Gastrocnemius medialis (tissue), 4 donors: ENCODE measurements at regions not wholly inside any gene's neighbourhood (a gene's known extent, or its start where the extent isn't known, plus 50 kb on each side); places are given as distances from the start of the nearest gene placed in this dataset.

Experiments
- ATAC-seq, 2 donors: fragments of 150-250 bp; one replicate each; pipeline ENCODE4 v1.9.1; 2016
- DNase-seq, 2 donors: peaks; one replicate each; pipeline ENCODE4 v3.0.0-alpha.2; 2019
- H3K27ac ChIP-seq, 4 donors: fragments of 200-600 bp; sonication (generic); 1 replicate in 1 of 4; 2 replicates in 3 of 4; pipeline ENCODE4 v1.5.1; 2016 to 2018; ENCODE audit warnings: mild to moderate bottlenecking in 2 of 4, moderate library complexity in 1 of 4
- H3K27me3 ChIP-seq, 3 donors: fragments of 200-600 bp; sonication (generic) in 2 of 3; 1 replicate in 1 of 3; 2 replicates in 2 of 3; pipeline versions ENCODE4 v1.5.1 to v1.6.0; 2016 to 2019; ENCODE audit warnings: mild to moderate bottlenecking in 1 of 3, moderate library complexity in 1 of 3
- H3K36me3 ChIP-seq, 2 donors: fragments of 200-600 bp; sonication (generic) in 1 of 2; one replicate each; pipeline ENCODE4 v1.5.1; 2017 to 2018
- H3K4me1 ChIP-seq, 2 donors: fragments of 200-600 bp; sonication (generic) in 1 of 2; one replicate each; pipeline ENCODE4 v1.5.1; 2016 to 2017; ENCODE audit warnings: mild to moderate bottlenecking in 2 of 2
- H3K4me3 ChIP-seq, 4 donors: fragments of 200-600 bp; sonication (generic) in 3 of 4; 1 replicate in 1 of 4; 2 replicates in 3 of 4; pipeline ENCODE4 v1.5.1; 2016 to 2019; ENCODE audit warnings: mild to moderate bottlenecking in 2 of 4
- H3K9me3 ChIP-seq, 3 donors: fragments of 200-600 bp; sonication (generic) in 2 of 3; 1 replicate in 1 of 3; 2 replicates in 2 of 3; pipeline ENCODE4 v1.5.1; 2016 to 2019
- POLR2A ChIP-seq, 2 donors: fragments of 450-650 bp; IDR thresholded peaks; one replicate each; pipeline ENCODE4 v1.6.1; 2017; ENCODE audit warnings: antibody characterized with exemption in 2 of 2, mild to moderate bottlenecking in 2 of 2, moderate library complexity in 2 of 2
- in situ Hi-C, 4 donors: fragments of 200-750 bp; cut with MboI; loops; one replicate each; pipeline versions ENCODE4 v1.15.0 to v1.8.0; 2017; ENCODE audit warnings: low sequenced_read_pairs in 4 of 4
- intact Hi-C: fragments of 100-400 bp; cut with DNase I; formaldehyde crosslinking; loops from one replicate; pipeline ENCODE4 v1.15.1; 2023; ENCODE audit warnings: low total_unique reads
- TF ChIP-seq, protein P1 (sequence below), 5 experiments: fragments of 450-650 bp in 3 of 5; fragments of 200-600 bp in 2 of 5; sonication (generic) in 2 of 5; IDR thresholded peaks in 4 of 5; conservative IDR thresholded peaks in 1 of 5; 1 replicate in 4 of 5; 2 replicates in 1 of 5; pipeline ENCODE4 v1.5.1; 2016 to 2019; ENCODE audit warnings: antibody characterized with exemption in 5 of 5, mild to moderate bottlenecking in 3 of 5, moderate library complexity in 3 of 5

GRCh38 chr7:115782696-115783490, 247.7 kb downstream of the TFEC start:
- Histone ChIP-seq H3K36me3 (no peaks in the 10 kb centered on the region), H3K27me3 (no peaks in the 10 kb centered on the region), H3K4me1 (no peaks in the 10 kb centered on the region), H3K4me3 (no peak overlapping the region), H3K27ac (no peak overlapping the region), H3K9me3 (no peaks in the 10 kb centered on the region)
- TF ChIP-seq POLR2A (IDR thresholded peaks at IDR 0.05) = no peak
- TF ChIP-seq, protein P1, sequence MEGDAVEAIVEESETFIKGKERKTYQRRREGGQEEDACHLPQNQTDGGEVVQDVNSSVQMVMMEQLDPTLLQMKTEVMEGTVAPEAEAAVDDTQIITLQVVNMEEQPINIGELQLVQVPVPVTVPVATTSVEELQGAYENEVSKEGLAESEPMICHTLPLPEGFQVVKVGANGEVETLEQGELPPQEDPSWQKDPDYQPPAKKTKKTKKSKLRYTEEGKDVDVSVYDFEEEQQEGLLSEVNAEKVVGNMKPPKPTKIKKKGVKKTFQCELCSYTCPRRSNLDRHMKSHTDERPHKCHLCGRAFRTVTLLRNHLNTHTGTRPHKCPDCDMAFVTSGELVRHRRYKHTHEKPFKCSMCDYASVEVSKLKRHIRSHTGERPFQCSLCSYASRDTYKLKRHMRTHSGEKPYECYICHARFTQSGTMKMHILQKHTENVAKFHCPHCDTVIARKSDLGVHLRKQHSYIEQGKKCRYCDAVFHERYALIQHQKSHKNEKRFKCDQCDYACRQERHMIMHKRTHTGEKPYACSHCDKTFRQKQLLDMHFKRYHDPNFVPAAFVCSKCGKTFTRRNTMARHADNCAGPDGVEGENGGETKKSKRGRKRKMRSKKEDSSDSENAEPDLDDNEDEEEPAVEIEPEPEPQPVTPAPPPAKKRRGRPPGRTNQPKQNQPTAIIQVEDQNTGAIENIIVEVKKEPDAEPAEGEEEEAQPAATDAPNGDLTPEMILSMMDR (IDR thresholded peaks at IDR 0.05 in 4 of 5, conservative IDR thresholded peaks at IDR 0.05 in 1 of 5) = no peak
- DNase-seq (no peak), ATAC-seq (no peak)
- in situ Hi-C loops (no loop called here), intact Hi-C loops (no loop called here)

DNA sequence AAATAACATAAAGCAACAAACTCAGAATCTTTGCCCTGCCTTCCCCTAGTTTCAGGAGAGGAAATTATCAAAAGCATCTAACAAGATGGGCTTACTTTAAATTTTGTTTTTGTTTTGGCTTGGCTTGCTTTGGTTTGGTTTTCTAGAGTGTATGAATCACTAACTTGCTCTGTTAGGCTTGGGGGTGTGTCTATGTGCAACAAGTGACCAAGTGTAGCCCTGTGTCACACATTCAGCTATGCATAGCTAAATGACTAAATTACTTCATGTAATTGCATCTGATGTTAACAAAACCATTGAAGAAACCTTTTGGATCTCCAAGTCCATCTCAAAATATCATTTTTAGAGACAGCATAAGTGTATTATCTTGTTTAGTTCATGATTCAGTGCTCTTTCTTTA, 251.0 kb downstream of the TFEC start:
- H3K27ac ChIP-seq = no peak overlapping the region
- ATAC-seq (no peak), DNase-seq (no peak)
- no peak for TF ChIP-seq POLR2A (IDR thresholded peaks at IDR 0.05)
- no peak overlapping the region for H3K4me3 ChIP-seq
- no peaks in the 10 kb centered on the region for H3K27me3 ChIP-seq
- H3K4me1 ChIP-seq = no peaks in the 10 kb centered on the region
- intact Hi-C loops (no loop called here), in situ Hi-C loops (no loop called here)
- no peaks in the 10 kb centered on the region for H3K36me3 ChIP-seq
- H3K9me3 ChIP-seq = no peaks in the 10 kb centered on the region

- in situ Hi-C loops = no loop called here
- no peak for TF ChIP-seq POLR2A (IDR thresholded peaks at IDR 0.05)
- TF ChIP-seq, protein P1 (IDR thresholded peaks at IDR 0.05 in 4 of 5, conservative IDR thresholded peaks at IDR 0.05 in 1 of 5) = no peak
- no peak overlapping the region for H3K27ac ChIP-seq
- intact Hi-C loops = no loop called here
- no peak overlapping the region for H3K4me3 ChIP-seq
- DNase-seq (no peak), ATAC-seq (no peak)
- no peaks in the 10 kb centered on the region for H3K36me3 ChIP-seq
- no peaks in the 10 kb centered on the region for H3K27me3 ChIP-seq
- no peaks in the 10 kb centered on the region for H3K9me3 ChIP-seq
- H3K4me1 ChIP-seq = no peaks in the 10 kb centered on the region
These were observed 254.6 kb downstream of the TFEC start for GRCh38 chr7:115775981-115776380.

GRCh38 chr7:115763347-115763746, 267.2 kb downstream of the TFEC start:
- Histone ChIP-seq H3K9me3 (no peaks in the 10 kb centered on the region), H3K4me3 (no peak overlapping the region), H3K27ac (no peak overlapping the region), H3K36me3 (no peaks in the 10 kb centered on the region), H3K27me3 (no peaks in the 10 kb centered on the region), H3K4me1 (no peaks in the 10 kb centered on the region)
- intact Hi-C loops = no loop called here
- ATAC-seq (no peak), DNase-seq (no peak)
- in situ Hi-C loops = no loop called here
- no peak for TF ChIP-seq POLR2A (IDR thresholded peaks at IDR 0.05)
- TF ChIP-seq, protein P1 (IDR thresholded peaks at IDR 0.05 in 4 of 5, conservative IDR thresholded peaks at IDR 0.05 in 1 of 5) = no peak

DNA sequence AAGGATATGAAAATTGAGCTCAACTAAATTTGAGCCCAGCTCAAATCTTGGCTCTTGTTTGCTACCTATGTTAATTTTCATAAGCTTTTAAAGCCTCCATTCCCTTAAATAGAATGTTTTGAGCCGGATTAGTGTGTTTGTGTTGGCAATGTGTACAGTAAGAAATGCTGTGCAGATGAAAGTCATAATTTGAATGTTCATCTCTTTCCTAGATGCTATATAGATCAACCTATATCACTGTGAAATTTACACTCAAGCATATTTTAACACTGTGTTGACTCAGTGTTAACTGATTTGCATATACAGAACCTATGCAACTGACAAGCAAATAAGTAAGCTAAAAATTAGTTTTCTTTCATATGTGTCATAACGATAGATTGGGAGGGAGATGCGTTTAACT, 272.5 kb downstream of the TFEC start:
- intact Hi-C loops = no loop called here
- H3K27me3 ChIP-seq = no peaks in the 10 kb centered on the region
- no peak overlapping the region for H3K4me3 ChIP-seq
- TF ChIP-seq, protein P1 (IDR thresholded peaks at IDR 0.05 in 4 of 5, conservative IDR thresholded peaks at IDR 0.05 in 1 of 5) = no peak
- TF ChIP-seq POLR2A (IDR thresholded peaks at IDR 0.05) = no peak
- ATAC-seq = no peak
- in situ Hi-C loops = no loop called here
- no peak for DNase-seq
- H3K4me1 ChIP-seq = no peaks in the 10 kb centered on the region
- no peaks in the 10 kb centered on the region for H3K36me3 ChIP-seq
- H3K9me3 ChIP-seq = no peaks in the 10 kb centered on the region
- no peak overlapping the region for H3K27ac ChIP-seq
